Smooth muscle cell (in vitro differentiated cells): ENCODE measurements at regions not wholly inside any gene's neighbourhood (a gene's known extent, or its start where the extent isn't known, plus 50 kb on each side); places are given as distances from the start of the nearest gene placed in this dataset.

Source experiments
- DNase-seq: peaks from one replicate; lab custom pipeline; 2025; ENCODE audit not compliant: unreplicated experiment; lab: John Stamatoyannopoulos, UW
- H2AFZ ChIP-seq: fragments of 200-600 bp; sonication (generic); 2 replicates; pipeline ENCODE4 v1.6.0; 2016; ENCODE audit warnings: antibody characterized with exemption, low read depth, mild to moderate bottlenecking
- H3F3A ChIP-seq: fragments of 200-600 bp; sonication (generic); 2 replicates; pipeline ENCODE4 v1.6.0; 2017; ENCODE audit warnings: antibody characterized with exemption, low read depth
- H3K27ac ChIP-seq: fragments of 200-600 bp; sonication (generic); 2 replicates; pipeline ENCODE4 v1.5.1; 2016; ENCODE audit warnings: low read depth, mild to moderate bottlenecking
- H3K27me3 ChIP-seq: fragments of 200-600 bp; sonication (generic); 2 replicates; pipeline ENCODE4 v1.6.1; 2016; ENCODE audit warnings: low read depth, mild to moderate bottlenecking
- H3K36me3 ChIP-seq: fragments of 200-600 bp; sonication (generic); 2 replicates; pipeline ENCODE4 v1.5.1; 2016; ENCODE audit warnings: low read depth
- H3K4me1 ChIP-seq: fragments of 200-600 bp; sonication (generic); 2 replicates; pipeline ENCODE4 v1.5.1; 2016; ENCODE audit warnings: low read depth
- H3K4me2 ChIP-seq: fragments of 200-600 bp; sonication (generic); 2 replicates; pipeline ENCODE4 v1.6.0; 2016; ENCODE audit warnings: mild to moderate bottlenecking
- H3K4me3 ChIP-seq: fragments of 200-600 bp; sonication (generic); 2 replicates; pipeline ENCODE4 v1.5.1; 2016; ENCODE audit warnings: mild to moderate bottlenecking
- H3K79me2 ChIP-seq: fragments of 200-600 bp; sonication (generic); 2 replicates; pipeline ENCODE4 v1.6.0; 2016; ENCODE audit warnings: low read depth, mild to moderate bottlenecking
- H3K9ac ChIP-seq: fragments of 200-600 bp; sonication (generic); 2 replicates; pipeline ENCODE4 v1.6.0; 2016; ENCODE audit warnings: low read depth
- H3K9me3 ChIP-seq: fragments of 200-600 bp; sonication (generic); replicated peaks from 2 replicates; pipeline ENCODE4 v1.5.1; 2016; ENCODE audit warnings: low read depth
- H4K20me1 ChIP-seq: fragments of 200-600 bp; sonication (generic); 2 replicates; pipeline ENCODE4 v1.6.0; 2016; ENCODE audit warnings: low read depth
- CTCF ChIP-seq: fragments of 200-600 bp; sonication (generic); IDR thresholded peaks from 2 replicates; pipeline ENCODE4 v1.5.1; 2017; ENCODE audit warnings: borderline replicate concordance, mild to moderate bottlenecking, antibody characterized with exemption; ENCODE audit not compliant: insufficient read depth, poor library complexity, severe bottlenecking
- WGBS: methylation state at CpG from one replicate; pipeline ENCODE4 v1.1.7; 2016; ENCODE audit warnings: low lambda C conversion rate; 5-methylcytosine and 5-hydroxymethylcytosine counted together

- Histone ChIP-seq H3K4me3 (no peak overlapping the region), H4K20me1 (no peaks in the 10 kb centered on the region), H3K27me3 (no peaks in the 10 kb centered on the region), H3K27ac (no peak overlapping the region), H3K9me3 (no peaks in the 10 kb centered on the region), H3K4me1 (no peaks in the 10 kb centered on the region), H3K36me3 (no peaks in the 10 kb centered on the region), H3F3A (no peaks in the 10 kb centered on the region), H3K4me2 (no peak overlapping the region), H3K79me2 (no peaks in the 10 kb centered on the region), H3K9ac (no peak overlapping the region), H2AFZ (no peak overlapping the region)
- no peak for DNase-seq
- no peak for TF ChIP-seq CTCF
- WGBS, result 88% methylated on average over 2 of the region's 2 CpGs
Observed at GRCh38 chr3:6667354-6667753, 193.6 kb upstream of the GRM7 start.

DNA sequence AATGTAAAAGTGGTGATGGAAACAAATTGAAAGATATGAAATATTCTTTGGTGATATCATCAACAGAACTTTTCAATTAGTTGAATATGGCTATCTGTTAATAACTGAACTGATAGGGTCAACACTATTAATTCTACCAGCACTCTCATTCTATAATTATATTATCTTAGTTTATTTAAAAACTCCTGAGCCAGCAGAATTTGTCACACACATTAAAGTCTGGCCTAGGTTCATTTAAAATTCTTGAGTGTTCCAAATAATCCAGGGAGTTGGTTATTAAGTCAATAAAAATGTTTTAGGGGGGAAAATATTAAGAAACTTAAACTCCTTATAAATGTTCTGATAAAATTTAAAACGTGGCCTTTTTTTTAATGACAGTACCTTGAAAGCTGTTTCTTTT lies 189.6 kb upstream of the GRM7 start:
- no peak overlapping the region for H3K27ac ChIP-seq
- no peak overlapping the region for H3K9ac ChIP-seq
- WGBS, result 71% methylated on average over 1 of the region's 1 CpG
- no peaks in the 10 kb centered on the region for H3K4me1 ChIP-seq
- no peaks in the 10 kb centered on the region for H3K9me3 ChIP-seq
- no peak for DNase-seq
- H2AFZ ChIP-seq, result no peak overlapping the region
- no peaks in the 10 kb centered on the region for H3K79me2 ChIP-seq
- no peak overlapping the region for H3K4me2 ChIP-seq
- H3F3A ChIP-seq, result no peaks in the 10 kb centered on the region
- H3K36me3 ChIP-seq, result no peaks in the 10 kb centered on the region
- no peak overlapping the region for H3K4me3 ChIP-seq
- no peak for TF ChIP-seq CTCF
- no peaks in the 10 kb centered on the region for H4K20me1 ChIP-seq
- no peaks in the 10 kb centered on the region for H3K27me3 ChIP-seq

DNA sequence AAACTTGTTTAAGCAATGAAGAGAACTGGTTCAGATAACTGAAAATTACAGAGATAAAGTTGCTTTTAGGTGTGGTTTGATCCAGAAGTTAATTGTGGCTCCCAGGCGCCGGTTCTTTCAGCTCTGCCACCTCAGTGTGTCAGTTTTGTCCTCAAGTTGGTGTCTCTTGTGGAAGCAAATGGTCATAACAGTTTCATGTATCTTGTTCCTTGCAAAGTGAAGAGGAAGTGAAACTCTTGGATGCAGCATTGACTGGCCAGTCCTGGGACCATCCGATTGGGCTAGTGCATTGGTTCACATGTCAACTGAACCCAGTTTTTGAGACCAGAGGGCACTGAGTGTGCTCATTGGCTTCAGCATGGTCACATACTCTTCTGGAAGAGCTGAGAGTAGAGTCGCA lies 181.4 kb upstream of the GRM7 start:
- no peaks in the 10 kb centered on the region for H3K36me3 ChIP-seq
- no peak for DNase-seq
- H3K27me3 ChIP-seq, result no peaks in the 10 kb centered on the region
- TF ChIP-seq CTCF, result no peak
- no peaks in the 10 kb centered on the region for H4K20me1 ChIP-seq
- H3K4me1 ChIP-seq, result no peaks in the 10 kb centered on the region
- H3K4me2 ChIP-seq, result no peak overlapping the region
- H3F3A ChIP-seq, result no peaks in the 10 kb centered on the region
- no peak overlapping the region for H3K27ac ChIP-seq
- no peaks in the 10 kb centered on the region for H3K79me2 ChIP-seq
- H3K9ac ChIP-seq, result no peak overlapping the region
- H2AFZ ChIP-seq, result no peak overlapping the region
- WGBS, result 92% methylated on average over 4 of the region's 4 CpGs
- no peak overlapping the region for H3K4me3 ChIP-seq
- no peaks in the 10 kb centered on the region for H3K9me3 ChIP-seq

DNA sequence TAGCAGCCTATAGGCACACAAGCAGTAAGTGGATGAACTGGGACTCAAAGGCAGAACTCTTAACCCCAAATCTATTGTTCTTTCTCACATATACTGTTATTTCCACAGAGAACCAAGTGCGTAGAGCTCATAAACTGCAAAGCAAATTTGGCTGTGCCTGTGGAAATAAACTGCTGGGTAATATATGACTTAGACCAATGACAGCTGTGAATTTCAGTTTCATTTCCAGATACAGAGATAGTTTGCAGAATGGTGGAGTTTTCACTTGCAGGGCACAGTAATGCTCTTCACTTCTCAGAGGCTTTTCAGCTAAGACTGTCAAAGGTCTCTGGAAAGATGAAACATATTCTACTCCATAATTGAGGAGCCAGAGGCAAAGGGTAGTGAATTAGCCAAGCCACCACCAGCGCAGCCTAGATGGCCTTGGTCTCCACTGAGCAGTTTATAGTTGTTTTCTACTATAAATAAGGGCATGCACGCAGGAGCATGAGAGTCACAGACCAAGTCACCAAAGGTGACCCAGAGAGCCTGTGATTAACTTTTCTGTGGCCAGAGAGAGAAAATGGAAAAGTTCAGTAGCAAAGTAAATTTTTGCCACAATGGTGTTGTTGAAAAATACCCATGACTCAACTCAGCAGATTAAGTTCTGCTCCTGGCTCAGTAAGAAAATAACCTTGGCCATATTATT lies 180.7 kb upstream of the GRM7 start:
- H3K79me2 ChIP-seq, result no peaks in the 10 kb centered on the region
- TF ChIP-seq CTCF, result no peak
- no peak overlapping the region for H3K4me3 ChIP-seq
- no peak overlapping the region for H2AFZ ChIP-seq
- no peak overlapping the region for H3K9ac ChIP-seq
- no peak for DNase-seq
- H3K9me3 ChIP-seq, result no peaks in the 10 kb centered on the region
- no peak overlapping the region for H3K27ac ChIP-seq
- no peak overlapping the region for H3K4me2 ChIP-seq
- WGBS, result 89% methylated on average over 3 of the region's 3 CpGs
- H3K27me3 ChIP-seq, result no peaks in the 10 kb centered on the region
- H4K20me1 ChIP-seq, result no peaks in the 10 kb centered on the region
- H3K4me1 ChIP-seq, result no peaks in the 10 kb centered on the region
- H3K36me3 ChIP-seq, result no peaks in the 10 kb centered on the region
- no peaks in the 10 kb centered on the region for H3F3A ChIP-seq
